DOHH2 (cell line): ENCODE measurements at regions not wholly inside any gene's neighbourhood (a gene's known extent, or its start where the extent isn't known, plus 50 kb on each side); places are given as distances from the start of the nearest gene placed in this dataset.

Experiments
- CTCF ChIP-seq: fragments of 200-600 bp; sonication (generic); IDR thresholded peaks from one replicate; pipeline ENCODE4 v1.5.1; 2014; ENCODE audit warnings: antibody characterized with exemption, mild to moderate bottlenecking, low read depth, low read length; ENCODE audit not compliant: poor library complexity, severe bottlenecking
- EZH2phosphoT487 ChIP-seq: fragments of 200-600 bp; sonication (generic); IDR thresholded peaks from 2 replicates; pipeline ENCODE4 v1.6.1; 2017; ENCODE audit warnings: borderline replicate concordance, mild to moderate bottlenecking, antibody characterized with exemption, low read length, moderate library complexity, mixed read lengths

- TF ChIP-seq CTCF, result no peak
- no peak for TF ChIP-seq EZH2phosphoT487
Observed at GRCh38 chr13:72508392-72508791, 219.0 kb downstream of the MZT1 start.
